Ishikawa (cell line): ENCODE measurements at regions not wholly inside any gene's neighbourhood (a gene's known extent, or its start where the extent isn't known, plus 50 kb on each side); places are given as distances from the start of the nearest gene placed in this dataset.

ENCODE experiments used
- CEBPB ChIP-seq: IDR thresholded peaks from 2 replicates; pipeline ENCODE4 v1.6.1; 2012
- EP300 ChIP-seq: IDR thresholded peaks from 2 replicates; pipeline ENCODE4 v1.6.1; 2012; ENCODE audit warnings: borderline replicate concordance
- FOXM1 ChIP-seq: IDR thresholded peaks from 2 replicates; pipeline ENCODE4 v1.6.1; 2012; ENCODE audit warnings: low read depth, borderline replicate concordance
- RAD21 ChIP-seq: IDR thresholded peaks from 2 replicates; pipeline ENCODE4 v1.6.1; 2012; ENCODE audit warnings: low read depth
- REST ChIP-seq: IDR thresholded peaks from 2 replicates; pipeline ENCODE4 v1.6.1; 2012; ENCODE audit warnings: low read depth, mild to moderate bottlenecking
- TAF1 ChIP-seq: IDR thresholded peaks from 2 replicates; pipeline ENCODE4 v1.6.1; 2012; ENCODE audit warnings: low read depth, mild to moderate bottlenecking
- TEAD4 ChIP-seq: IDR thresholded peaks from 2 replicates; pipeline ENCODE4 v1.6.1; 2012
- YY1 ChIP-seq: IDR thresholded peaks from 2 replicates; pipeline ENCODE4 v1.6.1; 2012; ENCODE audit warnings: low read depth

GRCh38 chr17:77036136-77036840 is 104.5 kb upstream of the SEC14L1 start:
- TF ChIP-seq CEBPB (no peak), EP300 (no peak), TAF1 (no peak), REST (no peak), TEAD4 (no peak), RAD21 (no peak), YY1 (no peak), FOXM1 (no peak)
